ENCODE measurements at regions not wholly inside any gene's neighbourhood (a gene's known extent, or its start where the extent isn't known, plus 50 kb on each side); places are given as distances from the start of the nearest gene placed in this dataset.

- Mint-ChIP-seq H3K27ac (ENCODE audit: unreplicated experiment) (no peak overlapping the region), H3K27me3 (ENCODE audit: insufficient read depth, unreplicated experiment) (no peaks in the 10 kb centered on the region), H3K4me3 (ENCODE audit: unreplicated experiment) (no peak overlapping the region), H3K36me3 (ENCODE audit: insufficient read depth, unreplicated experiment) (no peaks in the 10 kb centered on the region), H3K4me1 (ENCODE audit: low read depth, unreplicated experiment) (no peaks in the 10 kb centered on the region), H3K9me3 (ENCODE audit: unreplicated experiment) (peaks cover 9% of the 10 kb centered on the region)
- DNase-seq: no peak
- H3K36me3 ChIP-seq (ENCODE audit: control insufficient read depth, insufficient read depth, low read length): no peaks in the 10 kb centered on the region
- intact Hi-C loops (cut with micrococcal nuclease; ENCODE audit: unreplicated experiment): no loop called here
- BruUV-seq (replicated peaks): no TSS peak
- POLR2A ChIA-PET: no interaction called here
- no peak for TF ChIP-seq CTCF (IDR thresholded peaks at IDR 0.05; ENCODE audit: insufficient read depth in 1 of 2, low read depth in 1 of 2, low read length in 1 of 2, severe bottlenecking in 1 of 2, unreplicated experiment in 1 of 2)
- H3K4me1 ChIP-seq: no peaks in the 10 kb centered on the region
- CTCF ChIA-PET: no interaction called here
- no peaks in the 10 kb centered on the region for H3K27me3 ChIP-seq (replicated peaks; ENCODE audit: control insufficient read depth, insufficient read depth, low read length)
- H3K4me3 ChIP-seq (ENCODE audit: low read depth, low read length): no peak overlapping the region
- 0 out of 2 replicates have a peak, but pooled peaks cover 5% of the 10 kb centered on the region for H3K9me3 ChIP-seq
Measured at GRCh38 chr3:104901396-104901795, 465.3 kb upstream of the ALCAM start.

- H3K36me3 Mint-ChIP-seq (ENCODE audit: insufficient read depth, unreplicated experiment): no peaks in the 10 kb centered on the region
- no peaks in the 10 kb centered on the region for H3K36me3 ChIP-seq (ENCODE audit: control insufficient read depth, insufficient read depth, low read length)
- no peak overlapping the region for H3K4me3 ChIP-seq (ENCODE audit: low read depth, low read length)
- no peaks in the 10 kb centered on the region for H3K4me1 ChIP-seq
- intact Hi-C loops (cut with micrococcal nuclease; ENCODE audit: unreplicated experiment): no loop called here
- TF ChIP-seq CTCF (IDR thresholded peaks at IDR 0.05; ENCODE audit: insufficient read depth in 1 of 2, low read depth in 1 of 2, low read length in 1 of 2, severe bottlenecking in 1 of 2, unreplicated experiment in 1 of 2): no peak
- peaks cover 9% of the 10 kb centered on the region for H3K9me3 Mint-ChIP-seq (ENCODE audit: unreplicated experiment)
- H3K9me3 ChIP-seq: 0 out of 2 replicates have a peak, but pooled peaks cover 5% of the 10 kb centered on the region
- ChIA-PET POLR2A (no interaction called here), CTCF (no interaction called here)
- H3K27ac Mint-ChIP-seq (ENCODE audit: unreplicated experiment): no peak overlapping the region
- H3K27me3 Mint-ChIP-seq (ENCODE audit: insufficient read depth, unreplicated experiment): no peaks in the 10 kb centered on the region
- no TSS peak for BruUV-seq (replicated peaks)
- DNase-seq: no peak
- no peak overlapping the region for H3K4me3 Mint-ChIP-seq (ENCODE audit: unreplicated experiment)
- H3K27me3 ChIP-seq (replicated peaks; ENCODE audit: control insufficient read depth, insufficient read depth, low read length): no peaks in the 10 kb centered on the region
- no peaks in the 10 kb centered on the region for H3K4me1 Mint-ChIP-seq (ENCODE audit: low read depth, unreplicated experiment)
Measured at GRCh38 chr3:104903064-104903463, 463.6 kb upstream of the ALCAM start.

GRCh38 chr3:104906001-104906639 lies 460.6 kb upstream of the ALCAM start:
- no peaks in the 10 kb centered on the region for H3K4me1 ChIP-seq
- no peak for TF ChIP-seq CTCF (IDR thresholded peaks at IDR 0.05; ENCODE audit: insufficient read depth in 1 of 2, low read depth in 1 of 2, low read length in 1 of 2, severe bottlenecking in 1 of 2, unreplicated experiment in 1 of 2)
- ChIA-PET CTCF (no interaction called here), POLR2A (no interaction called here)
- no peak overlapping the region for H3K4me3 ChIP-seq (ENCODE audit: low read depth, low read length)
- no peak overlapping the region for H3K4me3 Mint-ChIP-seq (ENCODE audit: unreplicated experiment)
- no peaks in the 10 kb centered on the region for H3K36me3 ChIP-seq (ENCODE audit: control insufficient read depth, insufficient read depth, low read length)
- H3K36me3 Mint-ChIP-seq (ENCODE audit: insufficient read depth, unreplicated experiment): no peaks in the 10 kb centered on the region
- DNase-seq: no peak
- BruUV-seq (replicated peaks): no TSS peak
- intact Hi-C loops (cut with micrococcal nuclease; ENCODE audit: unreplicated experiment): no loop called here
- H3K4me1 Mint-ChIP-seq (ENCODE audit: low read depth, unreplicated experiment): no peaks in the 10 kb centered on the region
- H3K27me3 ChIP-seq (replicated peaks; ENCODE audit: control insufficient read depth, insufficient read depth, low read length): no peaks in the 10 kb centered on the region
- peaks cover 9% of the 10 kb centered on the region for H3K9me3 Mint-ChIP-seq (ENCODE audit: unreplicated experiment)
- H3K9me3 ChIP-seq: 0 out of 2 replicates have a peak, but pooled peaks cover 5% of the 10 kb centered on the region
- H3K27ac Mint-ChIP-seq (ENCODE audit: unreplicated experiment): no peak overlapping the region
- no peaks in the 10 kb centered on the region for H3K27me3 Mint-ChIP-seq (ENCODE audit: insufficient read depth, unreplicated experiment)

Data from Caco-2 (cell line).